Testis (tissue), 2 donors: ENCODE measurements at regions not wholly inside any gene's neighbourhood (a gene's known extent, or its start where the extent isn't known, plus 50 kb on each side); places are given as distances from the start of the nearest gene placed in this dataset.

ENCODE experiments used
- DNase-seq: peaks from one replicate; pipeline ENCODE4 v3.0.0-alpha.2; 2019
- H3K27ac ChIP-seq, 2 donors: fragments of 200-600 bp; sonication (generic); one replicate each; pipeline ENCODE4 v1.5.1; 2019
- H3K27me3 ChIP-seq: fragments of 200-600 bp; sonication (generic); one replicate; pipeline ENCODE4 v1.5.1; 2019
- H3K36me3 ChIP-seq: fragments of 200-600 bp; sonication (generic); one replicate; pipeline ENCODE4 v1.5.1; 2017; ENCODE audit warnings: low read depth; ENCODE audit errors: missing control alignments
- H3K4me1 ChIP-seq: fragments of 200-600 bp; sonication (generic); one replicate; pipeline ENCODE4 v1.5.1; 2019
- H3K4me3 ChIP-seq, 2 donors: fragments of 200-600 bp; sonication (generic); one replicate each; pipeline ENCODE4 v1.5.1; 2017 to 2019
- H3K9me3 ChIP-seq: fragments of 200-600 bp; sonication (generic); one replicate; pipeline ENCODE4 v1.5.1; 2017
- CTCF ChIP-seq, 3 experiments: fragments of 450-650 bp in 2 of 3; fragments of 200-600 bp in 1 of 3; sonication (generic) in 1 of 3; IDR thresholded peaks; one replicate each; pipeline ENCODE4 v1.5.1; 2016 to 2019; ENCODE audit warnings: antibody characterized with exemption in 3 of 3, mild to moderate bottlenecking in 2 of 3, moderate library complexity in 1 of 3
- POLR2A ChIP-seq: fragments of 450-650 bp; IDR thresholded peaks from one replicate; pipeline ENCODE4 v1.6.1; 2017; ENCODE audit warnings: antibody characterized with exemption, mild to moderate bottlenecking, moderate library complexity
- WGBS, 2 donors: methylation state at CpG; one replicate each; pipeline ENCODE4 v1.1.5; 2018; 5-methylcytosine and 5-hydroxymethylcytosine counted together
- intact Hi-C: fragments of 100-400 bp; cut with DNase I; formaldehyde crosslinking; loops from one replicate; pipeline ENCODE4 v1.15.1; 2023; ENCODE audit warnings: low total_unique reads

DNA sequence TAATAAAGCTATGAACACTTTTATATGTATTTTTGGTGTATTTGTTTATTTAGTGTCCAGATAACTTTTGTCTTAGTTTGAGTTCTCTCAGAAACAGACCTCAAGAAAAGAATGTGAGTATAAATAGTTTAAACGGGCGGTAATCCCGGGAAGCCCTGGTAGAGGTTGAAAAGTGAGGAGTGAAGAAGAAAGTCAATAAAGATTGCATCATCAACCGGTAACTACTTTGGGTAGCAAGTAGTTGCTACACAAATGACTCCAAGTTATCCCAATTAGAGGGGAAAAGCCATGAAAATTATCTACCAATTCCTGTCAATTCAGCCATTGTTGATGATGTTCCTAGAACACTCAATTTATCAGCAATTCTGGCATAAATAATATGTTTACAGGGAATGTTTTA is 870.3 kb upstream of the RAG2 start:
- no peaks in the 10 kb centered on the region for H3K9me3 ChIP-seq
- WGBS, 2 donors: 90 to 91% methylated on average over 4 of the region's 4 CpGs
- TF ChIP-seq CTCF (IDR thresholded peaks at IDR 0.05) (no peak), POLR2A (no peak)
- no peaks in the 10 kb centered on the region for H3K36me3 ChIP-seq
- intact Hi-C loops: no loop called here
- no peak overlapping the region for H3K4me3 ChIP-seq
- H3K4me1 ChIP-seq: no peaks in the 10 kb centered on the region
- no peak overlapping the region for H3K27ac ChIP-seq
- no peaks in the 10 kb centered on the region for H3K27me3 ChIP-seq
- no peak for DNase-seq

GRCh38 chr11:37465221-37465620 is 867.2 kb upstream of the RAG2 start:
- intact Hi-C loops: no loop called here
- no peak overlapping the region for H3K27ac ChIP-seq
- no peak for DNase-seq
- H3K27me3 ChIP-seq: no peaks in the 10 kb centered on the region
- TF ChIP-seq CTCF (IDR thresholded peaks at IDR 0.05): no peak
- no peak for TF ChIP-seq POLR2A
- no peaks in the 10 kb centered on the region for H3K4me1 ChIP-seq
- no peaks in the 10 kb centered on the region for H3K9me3 ChIP-seq
- H3K36me3 ChIP-seq: no peaks in the 10 kb centered on the region
- no peak overlapping the region for H3K4me3 ChIP-seq

GRCh38 chr11:37459456-37459855 is 861.4 kb upstream of the RAG2 start:
- Histone ChIP-seq H3K27ac (no peak overlapping the region), H3K27me3 (no peaks in the 10 kb centered on the region), H3K4me3 (no peak overlapping the region), H3K9me3 (no peaks in the 10 kb centered on the region), H3K36me3 (no peaks in the 10 kb centered on the region), H3K4me1 (no peaks in the 10 kb centered on the region)
- DNase-seq: no peak
- WGBS, 2 donors: 91 to 92% methylated on average over 2 of the region's 2 CpGs
- TF ChIP-seq CTCF (IDR thresholded peaks at IDR 0.05): no peak
- no peak for TF ChIP-seq POLR2A
- intact Hi-C loops: no loop called here

- H3K36me3 ChIP-seq: no peaks in the 10 kb centered on the region
- H3K4me3 ChIP-seq: no peak overlapping the region
- WGBS, 2 donors: 92 to 96% methylated on average over 1 of the region's 1 CpG
- H3K27ac ChIP-seq: no peak overlapping the region
- DNase-seq: no peak
- no peaks in the 10 kb centered on the region for H3K27me3 ChIP-seq
- no peaks in the 10 kb centered on the region for H3K4me1 ChIP-seq
- TF ChIP-seq CTCF (IDR thresholded peaks at IDR 0.05) (no peak), POLR2A (no peak)
- no peaks in the 10 kb centered on the region for H3K9me3 ChIP-seq
- intact Hi-C loops: no loop called here
Observed at GRCh38 chr11:37456746-37457145, 858.7 kb upstream of the RAG2 start.

DNA sequence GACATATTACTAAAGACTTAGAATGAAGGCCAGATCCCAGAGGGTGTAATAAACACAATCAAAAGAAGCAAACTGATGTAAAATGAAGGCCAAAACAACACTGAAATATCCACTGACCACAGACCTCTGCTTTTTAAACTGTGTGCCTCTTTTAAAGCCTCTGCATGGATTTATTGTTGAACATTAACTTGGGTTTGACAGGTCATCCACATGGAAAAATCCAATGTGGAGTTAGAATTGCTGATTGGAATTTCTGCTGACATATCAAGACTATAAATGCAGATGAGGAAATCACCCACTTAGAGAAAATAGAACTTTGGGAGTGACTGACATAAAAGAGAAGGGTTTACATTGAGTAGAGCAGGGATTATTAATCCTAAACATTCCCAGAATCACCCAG is 853.9 kb upstream of the RAG2 start:
- Histone ChIP-seq H3K27me3 (no peaks in the 10 kb centered on the region), H3K4me1 (no peaks in the 10 kb centered on the region), H3K4me3 (no peak overlapping the region), H3K36me3 (no peaks in the 10 kb centered on the region), H3K9me3 (no peaks in the 10 kb centered on the region), H3K27ac (no peak overlapping the region)
- intact Hi-C loops: no loop called here
- no peak for DNase-seq
- TF ChIP-seq CTCF (IDR thresholded peaks at IDR 0.05) (no peak), POLR2A (no peak)
